ENCODE measurements at regions not wholly inside any gene's neighbourhood (a gene's known extent, or its start where the extent isn't known, plus 50 kb on each side); places are given as distances from the start of the nearest gene placed in this dataset.
A peak's percentile ranks its signal among the peaks of the same experiment; 100 is the strongest.

- no peak overlapping the region for H3K4me3 ChIP-seq (ENCODE audit: control insufficient read depth, low read depth, low read length)
- no peak for DNase-seq (ENCODE audit: low read depth)
- TF ChIP-seq CTCF (conservative IDR thresholded peaks at IDR 0.05; ENCODE audit: control insufficient read depth, insufficient read depth, low read depth, low read length), result no peak
Measured at GRCh38 chr6:93970684-93971083, 551.3 kb upstream of the EPHA7 start.

GRCh38 chr6:93968126-93968525, 548.8 kb upstream of the EPHA7 start:
- no peak for TF ChIP-seq CTCF (conservative IDR thresholded peaks at IDR 0.05; ENCODE audit: control insufficient read depth, insufficient read depth, low read depth, low read length)
- H3K4me3 ChIP-seq (ENCODE audit: control insufficient read depth, low read depth, low read length), result no peak overlapping the region
- no peak for DNase-seq (ENCODE audit: low read depth)

- H3K4me3 ChIP-seq (ENCODE audit: control insufficient read depth, low read depth, low read length), result no peak overlapping the region
- TF ChIP-seq CTCF (conservative IDR thresholded peaks at IDR 0.05; ENCODE audit: control insufficient read depth, insufficient read depth, low read depth, low read length), result no peak
- DNase-seq (ENCODE audit: low read depth), result no peak
Measured at GRCh38 chr6:93964926-93965325, 545.6 kb upstream of the EPHA7 start.

GRCh38 chr6:93964321-93964720, 545.0 kb upstream of the EPHA7 start:
- no peak for TF ChIP-seq CTCF (conservative IDR thresholded peaks at IDR 0.05; ENCODE audit: control insufficient read depth, insufficient read depth, low read depth, low read length)
- no peak overlapping the region for H3K4me3 ChIP-seq (ENCODE audit: control insufficient read depth, low read depth, low read length)
- no peak for DNase-seq (ENCODE audit: low read depth)

- no peak overlapping the region for H3K4me3 ChIP-seq (ENCODE audit: control insufficient read depth, low read depth, low read length)
- no peak for TF ChIP-seq CTCF (conservative IDR thresholded peaks at IDR 0.05; ENCODE audit: control insufficient read depth, insufficient read depth, low read depth, low read length)
- peak; percentile 28 for DNase-seq (ENCODE audit: low read depth)
Measured at GRCh38 chr6:93962566-93962965, 543.2 kb upstream of the EPHA7 start.

GRCh38 chr6:93954584-93954983, 535.2 kb upstream of the EPHA7 start:
- TF ChIP-seq CTCF (conservative IDR thresholded peaks at IDR 0.05; ENCODE audit: control insufficient read depth, insufficient read depth, low read depth, low read length), result no peak
- DNase-seq (ENCODE audit: low read depth), result no peak
- no peak overlapping the region for H3K4me3 ChIP-seq (ENCODE audit: control insufficient read depth, low read depth, low read length)

- DNase-seq (ENCODE audit: low read depth), result no peak
- no peak for TF ChIP-seq CTCF (conservative IDR thresholded peaks at IDR 0.05; ENCODE audit: control insufficient read depth, insufficient read depth, low read depth, low read length)
- H3K4me3 ChIP-seq (ENCODE audit: control insufficient read depth, low read depth, low read length), result no peak overlapping the region
Measured at GRCh38 chr6:93943661-93944060, 524.3 kb upstream of the EPHA7 start.

Data from fibroblast of mammary gland (primary cell).